Kidney epithelial cell (primary cell): ENCODE measurements at regions not wholly inside any gene's neighbourhood (a gene's known extent, or its start where the extent isn't known, plus 50 kb on each side); places are given as distances from the start of the nearest gene placed in this dataset.
A peak's percentile ranks its signal among the peaks of the same experiment; 100 is the strongest.

Experiments
- DNase-seq: peaks from one replicate; pipeline ENCODE4 v3.0.0-alpha.2; 2010; ENCODE audit warnings: low read depth
- H3K27me3 ChIP-seq: 2 replicates; pipeline ENCODE4 v1.6.0; 2011; ENCODE audit warnings: low read length; ENCODE audit not compliant: control insufficient read depth, insufficient read depth
- H3K36me3 ChIP-seq: 2 replicates; pipeline ENCODE4 v1.5.1; 2011; ENCODE audit warnings: low read length; ENCODE audit not compliant: control insufficient read depth, insufficient read depth
- H3K4me3 ChIP-seq: 2 replicates; pipeline ENCODE4 v1.5.1; 2011; ENCODE audit warnings: low read depth, mild to moderate bottlenecking, control low read depth, low read length
- CTCF ChIP-seq: IDR thresholded peaks from 2 replicates; pipeline ENCODE4 v1.5.1; 2011; ENCODE audit warnings: mild to moderate bottlenecking, moderate library complexity, low read length, control low read depth, inconsistent platforms; ENCODE audit not compliant: insufficient read depth, poor library complexity, severe bottlenecking

- no peak overlapping the region for H3K4me3 ChIP-seq
- H3K27me3 ChIP-seq = no peaks in the 10 kb centered on the region
- H3K36me3 ChIP-seq = no peaks in the 10 kb centered on the region
- no peak for TF ChIP-seq CTCF
- no peak for DNase-seq
These were observed 139.4 kb upstream of the ANKH start for GRCh38 chr5:15010936-15011335.

- no peak for TF ChIP-seq CTCF
- no peaks in the 10 kb centered on the region for H3K36me3 ChIP-seq
- H3K27me3 ChIP-seq = no peaks in the 10 kb centered on the region
- peak; percentile 71 for DNase-seq
- no peak overlapping the region for H3K4me3 ChIP-seq
These were observed 137.8 kb upstream of the ANKH start for GRCh38 chr5:15009420-15009819.

GRCh38 chr5:15008921-15009320 lies 137.3 kb upstream of the ANKH start:
- H3K4me3 ChIP-seq = no peak overlapping the region
- DNase-seq = no peak

GRCh38 chr5:15008476-15008875 lies 136.9 kb upstream of the ANKH start:
- H3K36me3 ChIP-seq = no peaks in the 10 kb centered on the region
- H3K27me3 ChIP-seq = no peaks in the 10 kb centered on the region
- TF ChIP-seq CTCF = no peak
- no peak overlapping the region for H3K4me3 ChIP-seq
- peak; percentile 87 for DNase-seq

More at GRCh38 chr5:15008921-15009320, 137.3 kb upstream of the ANKH start:
- no peak for TF ChIP-seq CTCF
- no peaks in the 10 kb centered on the region for H3K36me3 ChIP-seq
- no peaks in the 10 kb centered on the region for H3K27me3 ChIP-seq

GRCh38 chr5:15007646-15008045 lies 136.1 kb upstream of the ANKH start:
- DNase-seq = no peak
- no peak overlapping the region for H3K4me3 ChIP-seq
- TF ChIP-seq CTCF = no peak
- H3K36me3 ChIP-seq = no peaks in the 10 kb centered on the region
- H3K27me3 ChIP-seq = no peaks in the 10 kb centered on the region

GRCh38 chr5:15004506-15004905 lies 132.9 kb upstream of the ANKH start:
- H3K4me3 ChIP-seq = no peak overlapping the region
- no peak for DNase-seq
- H3K36me3 ChIP-seq = no peaks in the 10 kb centered on the region
- no peaks in the 10 kb centered on the region for H3K27me3 ChIP-seq
- no peak for TF ChIP-seq CTCF
